Tibial artery (tissue), 4 donors: ENCODE measurements at regions not wholly inside any gene's neighbourhood (a gene's known extent, or its start where the extent isn't known, plus 50 kb on each side); places are given as distances from the start of the nearest gene placed in this dataset.
"Not testable (repeated sequence)": the region's sequence is repeated elsewhere in the genome, so short reads cannot be mapped to it uniquely, and the experiment has no call there.

Experiments
- DNase-seq, 2 donors: peaks; one replicate each; pipeline ENCODE4 v3.0.0-alpha.2; 2019
- H3K27ac ChIP-seq, 2 donors: fragments of 200-600 bp; sonication (generic) in 1 of 2; 1 replicate in 1 of 2; 2 replicates in 1 of 2; pipeline ENCODE4 v1.5.1; 2018 to 2019; ENCODE audit warnings: mild to moderate bottlenecking in 1 of 2
- H3K27me3 ChIP-seq, 2 donors: fragments of 200-600 bp; sonication (generic) in 1 of 2; one replicate each; pipeline versions ENCODE4 v1.5.1 to v1.6.0; 2016 to 2019
- H3K36me3 ChIP-seq, 3 donors: fragments of 200-600 bp; sonication (generic) in 2 of 3; one replicate each; pipeline ENCODE4 v1.5.1; 2016 to 2019; ENCODE audit warnings: mild to moderate bottlenecking in 2 of 3
- H3K4me1 ChIP-seq, 4 donors: fragments of 200-600 bp; sonication (generic) in 2 of 4; 1 replicate in 3 of 4; 2 replicates in 1 of 4; pipeline ENCODE4 v1.5.1; 2016 to 2019
- H3K4me3 ChIP-seq, 2 donors: fragments of 200-600 bp; sonication (generic) in 1 of 2; 1 replicate in 1 of 2; 2 replicates in 1 of 2; pipeline ENCODE4 v1.5.1; 2018 to 2019; ENCODE audit warnings: mild to moderate bottlenecking in 2 of 2
- H3K9me3 ChIP-seq, 3 donors: fragments of 200-600 bp; sonication (generic) in 1 of 3; one replicate each; pipeline ENCODE4 v1.5.1; 2016 to 2019
- CTCF ChIP-seq, 2 experiments: fragments of 200-600 bp in 1 of 2; fragments of 450-650 bp in 1 of 2; IDR thresholded peaks; one replicate each; pipeline ENCODE4 v1.5.1; 2017 to 2019; ENCODE audit warnings: antibody characterized with exemption in 2 of 2, mild to moderate bottlenecking in 1 of 2, moderate library complexity in 1 of 2
- intact Hi-C: fragments of 100-400 bp; cut with DNase I; formaldehyde crosslinking; loops from one replicate; pipeline ENCODE4 v1.15.0; 2023; ENCODE audit warnings: low total_unique reads

GRCh38 chr1:104019675-104020049, 270.0 kb downstream of the AMY1C start:
- Histone ChIP-seq H3K27ac (no peak overlapping the region), H3K27me3 (no peaks in the 10 kb centered on the region), H3K4me1 (no peaks in the 10 kb centered on the region), H3K9me3 (no peaks in the 10 kb centered on the region), H3K36me3 (no peaks in the 10 kb centered on the region), H3K4me3 (no peak overlapping the region)
- no peak for TF ChIP-seq CTCF (IDR thresholded peaks at IDR 0.05)
- DNase-seq: no peak
- intact Hi-C loops: no loop called here

DNA sequence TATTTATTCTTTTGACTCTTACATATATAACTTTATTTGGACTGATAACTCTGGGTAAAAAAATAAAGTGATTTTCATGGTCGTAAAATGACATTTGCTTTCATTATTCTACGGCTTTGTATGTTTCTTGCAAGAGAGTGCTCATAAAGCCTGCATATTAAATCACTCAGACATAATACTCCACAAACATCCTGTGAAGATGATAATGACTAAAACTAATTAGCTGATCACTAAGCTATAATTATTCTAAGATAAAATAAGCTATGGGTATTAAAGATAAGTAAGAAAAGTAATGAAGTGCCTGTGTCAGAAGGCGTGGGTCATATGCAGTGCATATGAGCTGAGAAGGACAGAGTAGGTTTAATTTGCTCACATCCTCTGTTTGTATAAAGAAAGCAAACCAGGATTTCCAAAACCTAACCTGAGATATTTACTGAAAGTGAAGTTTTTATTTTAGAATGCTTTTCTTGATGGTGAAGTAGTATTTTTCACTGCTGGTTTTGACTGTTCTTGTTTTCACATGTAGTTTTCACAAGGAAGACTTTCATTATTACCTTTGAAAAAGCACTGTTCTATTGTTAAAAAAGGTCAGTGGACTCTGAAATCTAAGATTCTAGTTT, 278.8 kb downstream of the AMY1C start:
- Histone ChIP-seq H3K27ac (no peak overlapping the region), H3K9me3 (no peaks in the 10 kb centered on the region), H3K4me1 (no peaks in the 10 kb centered on the region), H3K36me3 (no peaks in the 10 kb centered on the region), H3K27me3 (no peaks in the 10 kb centered on the region), H3K4me3 (no peak overlapping the region)
- no peak for DNase-seq
- no peak for TF ChIP-seq CTCF (IDR thresholded peaks at IDR 0.05)
- intact Hi-C loops: no loop called here

DNA sequence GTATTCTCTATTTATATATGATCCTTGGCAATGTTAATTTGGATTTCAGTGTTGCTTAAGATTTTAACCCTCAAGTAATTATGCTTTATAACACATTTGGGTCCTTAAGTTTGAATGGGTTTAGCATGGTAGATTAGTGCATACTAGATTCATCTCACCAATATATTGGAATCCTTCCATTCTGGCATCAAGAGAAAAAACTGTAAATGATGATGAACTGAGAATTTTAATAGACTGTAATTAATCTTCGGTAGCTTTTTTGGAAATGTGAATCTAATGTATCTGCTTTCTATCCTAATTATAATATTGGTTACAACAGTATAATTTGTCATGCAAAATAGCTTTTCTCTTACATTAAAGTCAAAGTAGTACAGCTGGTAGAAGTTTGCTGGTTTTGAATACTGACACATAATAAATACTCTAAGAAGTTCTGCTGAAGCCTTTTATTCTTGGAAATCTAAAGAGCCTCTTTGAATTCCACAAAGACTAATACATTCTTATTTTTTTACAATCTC, 279.8 kb downstream of the AMY1C start:
- intact Hi-C loops: no loop called here
- Histone ChIP-seq H3K36me3 (no peaks in the 10 kb centered on the region), H3K4me1 (no peaks in the 10 kb centered on the region), H3K27me3 (no peaks in the 10 kb centered on the region), H3K27ac (no peak overlapping the region), H3K9me3 (no peaks in the 10 kb centered on the region), H3K4me3 (no peak overlapping the region)
- DNase-seq: no peak
- no peak for TF ChIP-seq CTCF (IDR thresholded peaks at IDR 0.05)

DNA sequence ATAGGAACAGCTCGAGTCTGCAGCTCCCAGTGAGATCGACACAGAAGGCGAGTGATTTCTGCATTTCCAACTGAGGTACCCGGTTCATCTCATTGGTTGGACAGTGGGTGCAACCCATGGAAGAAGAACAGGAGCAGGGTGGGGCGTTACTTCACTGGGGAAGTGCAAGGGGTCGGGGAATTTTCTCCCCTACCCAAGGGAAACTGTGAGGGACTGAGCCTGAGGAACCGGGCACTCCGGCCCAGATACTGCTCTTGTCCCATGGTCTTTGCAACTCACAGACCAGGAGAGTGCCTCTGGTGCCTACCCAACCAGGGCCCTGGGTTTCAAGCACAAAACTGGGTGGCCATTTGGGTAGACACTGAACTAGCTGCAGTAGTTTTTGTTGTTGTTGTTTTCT, 307.1 kb downstream of the AMY1C start:
- H3K4me1 ChIP-seq: no peaks in the 10 kb centered on the region
- intact Hi-C loops: no loop called here
- no peak overlapping the region for H3K27ac ChIP-seq
- DNase-seq: no peak
- no peak for TF ChIP-seq CTCF (IDR thresholded peaks at IDR 0.05)
- no peaks in the 10 kb centered on the region for H3K9me3 ChIP-seq
- no peak overlapping the region for H3K4me3 ChIP-seq
- no peaks in the 10 kb centered on the region for H3K27me3 ChIP-seq
- no peaks in the 10 kb centered on the region for H3K36me3 ChIP-seq

GRCh38 chr1:104057219-104057898, 307.7 kb downstream of the AMY1C start:
- H3K27ac ChIP-seq, intact Hi-C loops, H3K36me3 ChIP-seq, DNase-seq, H3K27me3 ChIP-seq, H3K4me3 ChIP-seq, H3K9me3 ChIP-seq, H3K4me1 ChIP-seq: not testable (repeated sequence)

- H3K36me3 ChIP-seq, intact Hi-C loops, H3K9me3 ChIP-seq, H3K27ac ChIP-seq, H3K27me3 ChIP-seq, H3K4me3 ChIP-seq, DNase-seq, H3K4me1 ChIP-seq: not testable (repeated sequence)
These were observed 311.9 kb downstream of the AMY1C start for GRCh38 chr1:104061637-104062036.
